Transverse colon (tissue), 4 donors: ENCODE measurements at regions not wholly inside any gene's neighbourhood (a gene's known extent, or its start where the extent isn't known, plus 50 kb on each side); places are given as distances from the start of the nearest gene placed in this dataset.

ENCODE experiments used
- POLR2A ChIP-seq: fragments of 450-650 bp; IDR thresholded peaks from one replicate; pipeline ENCODE4 v1.6.1; 2016; ENCODE audit warnings: antibody characterized with exemption, mild to moderate bottlenecking, moderate library complexity
- POLR2AphosphoS5 ChIP-seq, 3 donors: sonication (generic); formaldehyde crosslinking; IDR thresholded peaks; one replicate each; pipeline ENCODE4 v1.6.1; 2016; ENCODE audit warnings: antibody characterized with exemption in 3 of 3
- TF ChIP-seq, protein P1 (sequence below), 5 experiments: fragments of 200-600 bp in 3 of 5; fragments of 450-650 bp in 2 of 5; sonication (generic) in 3 of 5; IDR thresholded peaks; 1 replicate in 2 of 5; 2 replicates in 3 of 5; pipeline ENCODE4 v1.5.1; 2016 to 2017; ENCODE audit warnings: antibody characterized with exemption in 5 of 5, inconsistent platforms in 3 of 5, mild to moderate bottlenecking in 2 of 5, moderate library complexity in 1 of 5

DNA sequence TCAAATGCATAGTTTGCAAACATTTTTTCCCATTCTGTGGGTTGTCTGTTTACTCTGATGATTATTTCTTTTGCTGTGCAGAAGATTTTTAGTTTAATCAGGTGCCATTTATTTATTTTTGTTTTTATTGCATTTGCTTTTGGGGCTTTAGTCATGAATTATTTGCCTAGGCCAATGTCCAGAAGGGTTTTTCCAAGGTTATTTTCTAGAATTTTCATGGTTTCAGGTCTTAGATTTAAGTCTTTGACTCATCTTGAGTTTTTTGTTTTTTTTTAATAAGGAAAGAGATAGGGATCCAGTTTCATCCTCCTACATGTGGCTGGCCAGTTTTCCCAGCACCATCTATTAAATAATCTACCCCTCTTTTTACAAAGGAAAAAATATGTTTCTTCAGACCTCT lies 57.2 kb upstream of the TMEM260 start:
- TF ChIP-seq POLR2AphosphoS5 (IDR thresholded peaks at IDR 0.05) = no peak
- TF ChIP-seq, protein P1, sequence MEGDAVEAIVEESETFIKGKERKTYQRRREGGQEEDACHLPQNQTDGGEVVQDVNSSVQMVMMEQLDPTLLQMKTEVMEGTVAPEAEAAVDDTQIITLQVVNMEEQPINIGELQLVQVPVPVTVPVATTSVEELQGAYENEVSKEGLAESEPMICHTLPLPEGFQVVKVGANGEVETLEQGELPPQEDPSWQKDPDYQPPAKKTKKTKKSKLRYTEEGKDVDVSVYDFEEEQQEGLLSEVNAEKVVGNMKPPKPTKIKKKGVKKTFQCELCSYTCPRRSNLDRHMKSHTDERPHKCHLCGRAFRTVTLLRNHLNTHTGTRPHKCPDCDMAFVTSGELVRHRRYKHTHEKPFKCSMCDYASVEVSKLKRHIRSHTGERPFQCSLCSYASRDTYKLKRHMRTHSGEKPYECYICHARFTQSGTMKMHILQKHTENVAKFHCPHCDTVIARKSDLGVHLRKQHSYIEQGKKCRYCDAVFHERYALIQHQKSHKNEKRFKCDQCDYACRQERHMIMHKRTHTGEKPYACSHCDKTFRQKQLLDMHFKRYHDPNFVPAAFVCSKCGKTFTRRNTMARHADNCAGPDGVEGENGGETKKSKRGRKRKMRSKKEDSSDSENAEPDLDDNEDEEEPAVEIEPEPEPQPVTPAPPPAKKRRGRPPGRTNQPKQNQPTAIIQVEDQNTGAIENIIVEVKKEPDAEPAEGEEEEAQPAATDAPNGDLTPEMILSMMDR (IDR thresholded peaks at IDR 0.05) = no peak
- no peak for TF ChIP-seq POLR2A
